ENCODE measurements at regions not wholly inside any gene's neighbourhood (a gene's known extent, or its start where the extent isn't known, plus 50 kb on each side); places are given as distances from the start of the nearest gene placed in this dataset.

- no peaks in the 10 kb centered on the region for H4K20me1 ChIP-seq
These were observed 76.7 kb downstream of the DISP1 start for GRCh38 chr1:222891578-222891977.

GRCh38 chr1:222892137-222892769, 77.4 kb downstream of the DISP1 start:
- no peak overlapping the region for H3K9ac ChIP-seq
- H4K20me1 ChIP-seq = no peaks in the 10 kb centered on the region
- no peaks in the 10 kb centered on the region for H3K27me3 ChIP-seq
- H3K4me3 ChIP-seq = no peak overlapping the region
- no peak overlapping the region for H3K4me2 ChIP-seq
- peaks cover 0 to 15% (median 12%) of the 10 kb centered on the region in 11 experiments; a peak in 17 of 22 replicates for H3K36me3 ChIP-seq
- TF ChIP-seq Cebpa-rat (IDR thresholded peaks at IDR 0.05) = no peak
- peaks cover 16 to 20% (median 17%) of the 10 kb centered on the region in 11 experiments for H3K9me3 ChIP-seq (replicated peaks in 1 of 11)
- peaks cover 0 to 10% (median 0%) of the 10 kb centered on the region in 10 experiments; a peak in 6 of 20 replicates for H3K4me1 ChIP-seq
- no peak overlapping the region for H3K27ac ChIP-seq

More at GRCh38 chr1:222891578-222891977, 76.7 kb downstream of the DISP1 start:
- H3K4me3 ChIP-seq = no peak overlapping the region
- H3K36me3 ChIP-seq = peaks cover 0 to 15% (median 12%) of the 10 kb centered on the region in 11 experiments; a peak in 17 of 22 replicates
- H3K9me3 ChIP-seq (replicated peaks in 1 of 11) = peaks cover 16 to 20% (median 17%) of the 10 kb centered on the region in 11 experiments
- H3K4me1 ChIP-seq = peaks cover 0 to 7% (median 0%) of the 10 kb centered on the region in 10 experiments; a peak in 3 of 20 replicates
- H3K4me2 ChIP-seq = no peak overlapping the region
- TF ChIP-seq Cebpa-rat (IDR thresholded peaks at IDR 0.05) = no peak
- no peak overlapping the region for H3K27ac ChIP-seq
- no peak overlapping the region for H3K9ac ChIP-seq
- H3K27me3 ChIP-seq = no peaks in the 10 kb centered on the region

- no peak for TF ChIP-seq Cebpa-rat (IDR thresholded peaks at IDR 0.05)
- Histone ChIP-seq H3K36me3 (peaks cover 0 to 15% (median 12%) of the 10 kb centered on the region in 11 experiments; a peak in 17 of 22 replicates), H3K9ac (no peak overlapping the region), H4K20me1 (no peaks in the 10 kb centered on the region), H3K27me3 (no peaks in the 10 kb centered on the region), H3K4me2 (no peak overlapping the region), H3K27ac (no peak overlapping the region), H3K9me3 (replicated peaks in 1 of 11) (peaks cover 16 to 20% (median 17%) of the 10 kb centered on the region in 11 experiments), H3K4me3 (no peak overlapping the region), H3K4me1 (peaks cover 0 to 19% (median 0%) of the 10 kb centered on the region in 10 experiments; a peak in 6 of 20 replicates)
These were observed 78.4 kb downstream of the DISP1 start for GRCh38 chr1:222893255-222893654.

- no peaks in the 10 kb centered on the region for H3K27me3 ChIP-seq
- peaks cover 0 to 15% (median 12%) of the 10 kb centered on the region in 11 experiments; a peak in 17 of 22 replicates for H3K36me3 ChIP-seq
These were observed 79.5 kb downstream of the DISP1 start for GRCh38 chr1:222894331-222894730.

GRCh38 chr1:222896630-222897526, 82.0 kb downstream of the DISP1 start:
- TF ChIP-seq Cebpa-rat (IDR thresholded peaks at IDR 0.05) = no peak
- Histone ChIP-seq H3K4me3 (no peak overlapping the region), H3K9me3 (replicated peaks in 1 of 11) (peaks cover 16 to 20% (median 17%) of the 10 kb centered on the region in 11 experiments), H3K4me1 (peaks cover 0 to 11% (median 0%) of the 10 kb centered on the region in 10 experiments; a peak in 3 of 20 replicates), H3K36me3 (peaks cover 0 to 15% (median 12%) of the 10 kb centered on the region in 11 experiments; a peak in 17 of 22 replicates), H4K20me1 (no peaks in the 10 kb centered on the region), H3K4me2 (peak overlapping the region in 2 of 11 experiments; percentile 3 to 21; a peak in 2 of 22 replicates), H3K27ac (no peak overlapping the region), H3K9ac (no peak overlapping the region), H3K27me3 (no peaks in the 10 kb centered on the region)

More at GRCh38 chr1:222894331-222894730, 79.5 kb downstream of the DISP1 start:
- Histone ChIP-seq H3K27ac (no peak overlapping the region), H3K4me3 (no peak overlapping the region), H3K9me3 (replicated peaks in 1 of 11) (peaks cover 16 to 20% (median 17%) of the 10 kb centered on the region in 11 experiments), H3K4me1 (peaks cover 0 to 15% (median 0%) of the 10 kb centered on the region in 10 experiments; a peak in 6 of 20 replicates), H3K4me2 (no peak overlapping the region), H3K9ac (no peak overlapping the region), H4K20me1 (no peaks in the 10 kb centered on the region)
- TF ChIP-seq Cebpa-rat (IDR thresholded peaks at IDR 0.05) = no peak

GRCh38 chr1:222897527-222898190, 82.8 kb downstream of the DISP1 start:
- TF ChIP-seq Cebpa-rat (IDR thresholded peaks at IDR 0.05) = no peak
- peak overlapping the region in 3 of 11 experiments; percentile 3 to 21 (median 13); a peak in 2 of 22 replicates for H3K4me2 ChIP-seq
- H3K9me3 ChIP-seq (replicated peaks in 1 of 11) = peaks cover 16 to 20% (median 17%) of the 10 kb centered on the region in 11 experiments
- H3K27ac ChIP-seq = no peak overlapping the region
- no peak overlapping the region for H3K9ac ChIP-seq
- peaks cover 0 to 11% (median 0%) of the 10 kb centered on the region in 10 experiments; a peak in 3 of 20 replicates for H3K4me1 ChIP-seq
- peaks cover 0 to 15% (median 12%) of the 10 kb centered on the region in 11 experiments; a peak in 17 of 22 replicates for H3K36me3 ChIP-seq
- no peak overlapping the region for H3K4me3 ChIP-seq
- no peaks in the 10 kb centered on the region for H3K27me3 ChIP-seq
- H4K20me1 ChIP-seq = no peaks in the 10 kb centered on the region

GRCh38 chr1:222898191-222898527, 83.3 kb downstream of the DISP1 start:
- H3K4me2 ChIP-seq = peak overlapping the region in 2 of 11 experiments; percentile 3 to 13; a peak in 1 of 22 replicates
- no peak overlapping the region for H3K9ac ChIP-seq
- H3K9me3 ChIP-seq (replicated peaks in 1 of 11) = peaks cover 15 to 18% (median 16%) of the 10 kb centered on the region in 11 experiments
- peaks cover 0 to 14% (median 11%) of the 10 kb centered on the region in 11 experiments; a peak in 17 of 22 replicates for H3K36me3 ChIP-seq
- peaks cover 0 to 11% (median 0%) of the 10 kb centered on the region in 10 experiments; a peak in 3 of 20 replicates for H3K4me1 ChIP-seq
- H3K4me3 ChIP-seq = no peak overlapping the region
- TF ChIP-seq Cebpa-rat (IDR thresholded peaks at IDR 0.05) = no peak
- H3K27me3 ChIP-seq = no peaks in the 10 kb centered on the region
- H3K27ac ChIP-seq = no peak overlapping the region
- no peaks in the 10 kb centered on the region for H4K20me1 ChIP-seq

- Histone ChIP-seq H3K27ac (no peak overlapping the region), H3K9me3 (replicated peaks in 1 of 11) (peaks cover 2 to 5% (median 2%) of the 10 kb centered on the region in 11 experiments; a peak in 21 of 22 replicates), H3K4me1 (peaks cover 0 to 11% (median 0%) of the 10 kb centered on the region in 10 experiments; a peak in 3 of 20 replicates), H3K36me3 (peaks cover 0 to 1% (median 0%) of the 10 kb centered on the region in 11 experiments; a peak in 3 of 22 replicates), H3K9ac (no peak overlapping the region), H3K4me2 (no peak overlapping the region), H3K4me3 (no peak overlapping the region), H4K20me1 (no peaks in the 10 kb centered on the region), H3K27me3 (no peaks in the 10 kb centered on the region)
- TF ChIP-seq Cebpa-rat (IDR thresholded peaks at IDR 0.05) = no peak
These were observed 84.6 kb downstream of the DISP1 start for GRCh38 chr1:222899471-222899870.
